HG02973 (cell line): ENCODE measurements at regions not wholly inside any gene's neighbourhood (a gene's known extent, or its start where the extent isn't known, plus 50 kb on each side); places are given as distances from the start of the nearest gene placed in this dataset.
"Not testable (repeated sequence)": the region's sequence is repeated elsewhere in the genome, so short reads cannot be mapped to it uniquely, and the experiment has no call there.

Experiments used
- ATAC-seq: cut with Tn5 transposase; IDR thresholded peaks from one replicate; pipeline ENCODE4 v1.9.1; 2021; ENCODE audit warnings: moderate library complexity; ENCODE audit not compliant: unreplicated experiment

DNA sequence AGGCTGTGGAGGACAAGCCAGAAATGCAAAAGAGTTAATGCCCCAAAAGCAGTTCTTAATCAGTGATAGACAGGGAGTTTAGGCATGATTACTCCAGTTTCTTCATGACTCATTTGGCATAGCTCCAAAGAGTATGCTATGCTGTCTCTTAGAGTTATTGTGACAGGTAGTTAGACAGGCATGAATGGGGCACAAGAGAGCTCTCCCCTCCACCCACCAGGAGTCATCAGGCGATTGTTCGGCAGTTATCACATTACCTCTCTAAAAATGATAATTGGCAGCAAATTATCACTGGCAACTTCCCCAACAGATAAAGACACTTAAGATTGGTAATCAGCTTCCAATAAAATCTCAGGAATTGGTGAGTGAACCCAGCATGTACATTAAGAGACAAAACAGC lies 320.1 kb downstream of the DAD1 start:
- ATAC-seq: no peak

DNA sequence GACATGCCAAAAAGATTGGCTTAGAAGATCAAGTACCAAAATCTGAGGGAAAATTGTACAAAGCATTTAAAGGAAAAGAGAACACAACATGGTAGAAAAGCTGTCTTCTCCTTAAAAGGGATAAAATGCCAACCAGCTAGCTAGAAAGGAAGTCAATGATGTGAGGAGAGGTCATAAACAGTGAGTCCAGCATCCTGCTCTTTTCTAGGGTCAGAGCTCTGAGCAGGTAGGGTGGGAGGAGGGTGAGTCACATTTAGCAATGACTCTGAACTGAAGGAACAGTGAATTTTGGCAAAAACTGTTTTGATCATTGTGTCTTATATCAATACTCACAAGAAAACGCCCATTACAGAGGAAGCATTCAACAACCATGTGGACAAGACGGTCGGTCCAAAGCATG lies 322.3 kb downstream of the DAD1 start:
- ATAC-seq: no peak

DNA sequence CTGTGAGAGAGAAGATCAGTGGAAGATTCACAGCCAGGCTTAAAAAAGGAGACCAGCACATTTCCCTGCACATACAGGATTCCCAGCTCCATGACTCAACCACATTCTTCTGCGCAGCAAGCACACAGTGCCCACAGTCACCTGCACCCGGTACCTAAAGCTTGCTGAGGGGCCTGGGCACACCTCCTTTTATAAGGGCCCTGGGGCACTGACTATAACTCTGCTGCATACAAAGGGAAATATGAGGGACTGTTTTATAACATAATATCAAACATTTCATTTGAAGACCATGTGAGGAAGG lies 322.9 kb downstream of the DAD1 start:
- ATAC-seq: no peak

DNA sequence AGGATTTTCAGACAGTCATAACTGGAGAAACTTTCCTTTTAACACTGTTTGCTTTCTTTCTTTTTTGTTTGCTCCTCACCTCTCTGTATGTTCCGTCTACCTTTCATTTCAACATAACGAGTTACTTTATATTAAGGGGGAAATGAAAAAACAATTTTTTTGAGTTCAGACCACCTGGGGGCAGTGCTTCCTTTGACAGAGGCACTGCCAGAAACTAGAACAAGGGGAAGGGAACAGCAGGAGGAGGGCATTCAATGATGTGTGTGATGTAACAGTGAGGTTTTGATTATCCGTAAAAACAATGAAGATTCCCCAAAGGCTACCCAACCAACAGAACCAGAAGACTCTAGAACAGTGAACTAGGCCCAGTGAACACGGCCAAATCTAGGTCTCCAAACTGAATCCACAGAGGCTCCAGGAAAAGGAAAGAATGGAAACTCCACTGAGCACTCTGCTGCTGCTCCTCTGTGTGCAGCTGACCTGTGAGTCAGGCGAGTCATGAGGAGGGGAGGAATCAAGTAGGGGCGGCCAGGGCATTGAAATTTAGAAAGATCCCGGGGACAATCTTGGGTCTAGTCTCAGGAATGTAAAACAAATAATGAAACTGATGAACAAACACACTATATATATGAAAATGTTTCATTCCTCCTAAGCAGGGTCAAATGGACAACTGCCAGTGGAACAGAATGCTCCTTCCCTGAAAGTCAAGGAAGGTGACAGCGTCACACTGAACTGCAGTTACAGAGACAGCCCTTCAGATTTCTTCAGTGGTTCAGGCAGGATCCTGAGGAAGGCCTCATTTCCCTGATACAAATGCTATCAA lies 323.5 kb downstream of the DAD1 start:
- no peak for ATAC-seq

DNA sequence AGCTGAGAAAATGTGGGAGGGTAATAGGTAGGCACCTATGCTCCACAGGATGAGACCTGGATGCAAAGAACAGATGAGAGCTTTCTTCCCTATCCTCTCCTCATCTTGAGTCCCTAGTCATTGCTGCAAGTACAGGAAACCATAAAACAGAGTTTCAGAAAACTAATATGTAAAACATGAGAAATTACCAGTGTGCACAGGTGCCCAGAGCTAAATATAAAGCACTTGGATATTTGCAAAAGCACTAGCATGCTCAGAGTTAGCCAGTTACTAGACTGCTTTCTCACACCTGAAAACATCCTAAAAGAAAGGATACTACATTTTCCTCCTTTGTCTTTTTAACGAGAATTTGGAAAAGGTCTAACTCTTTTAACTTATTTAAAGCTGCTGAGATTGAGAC lies 324.3 kb downstream of the DAD1 start:
- no peak for ATAC-seq

DNA sequence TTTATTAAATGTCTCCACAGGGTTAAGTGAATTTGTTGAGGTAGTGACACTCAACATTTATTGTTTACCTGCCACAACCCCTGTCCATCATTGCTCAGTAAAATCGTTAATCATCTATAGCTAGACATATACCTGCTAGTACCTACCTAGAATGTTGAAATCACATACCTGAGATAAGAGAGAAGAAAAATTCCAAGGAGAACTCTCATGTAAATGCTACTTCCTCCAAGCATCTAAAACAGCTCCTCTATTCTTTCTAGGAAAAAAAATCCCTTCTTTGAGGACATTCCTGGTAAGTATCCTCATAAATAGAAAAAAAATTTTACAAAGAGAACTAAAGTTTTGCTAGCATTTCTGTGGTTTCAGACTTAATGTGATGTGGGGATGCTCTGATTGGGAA lies 325.1 kb downstream of the DAD1 start:
- no peak for ATAC-seq

DNA sequence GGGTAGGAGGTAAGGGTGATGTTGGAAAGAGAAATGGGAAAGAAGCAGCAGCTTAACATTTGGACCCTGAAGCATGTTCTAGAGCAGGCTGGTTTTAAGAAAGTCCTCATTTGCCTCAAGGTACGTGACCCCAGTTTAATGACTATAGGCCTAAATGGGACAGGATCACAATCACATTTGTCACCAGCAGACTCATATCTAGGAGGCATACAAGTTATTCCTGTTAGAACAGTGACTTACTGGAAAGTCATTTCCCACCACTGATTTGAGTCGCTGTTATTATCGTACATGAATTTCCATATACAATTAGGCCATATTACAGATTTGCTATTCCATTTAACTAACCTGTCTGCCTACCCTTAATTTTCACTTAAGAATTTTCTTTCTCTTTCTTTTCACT lies 326.1 kb downstream of the DAD1 start:
- no peak for ATAC-seq

DNA sequence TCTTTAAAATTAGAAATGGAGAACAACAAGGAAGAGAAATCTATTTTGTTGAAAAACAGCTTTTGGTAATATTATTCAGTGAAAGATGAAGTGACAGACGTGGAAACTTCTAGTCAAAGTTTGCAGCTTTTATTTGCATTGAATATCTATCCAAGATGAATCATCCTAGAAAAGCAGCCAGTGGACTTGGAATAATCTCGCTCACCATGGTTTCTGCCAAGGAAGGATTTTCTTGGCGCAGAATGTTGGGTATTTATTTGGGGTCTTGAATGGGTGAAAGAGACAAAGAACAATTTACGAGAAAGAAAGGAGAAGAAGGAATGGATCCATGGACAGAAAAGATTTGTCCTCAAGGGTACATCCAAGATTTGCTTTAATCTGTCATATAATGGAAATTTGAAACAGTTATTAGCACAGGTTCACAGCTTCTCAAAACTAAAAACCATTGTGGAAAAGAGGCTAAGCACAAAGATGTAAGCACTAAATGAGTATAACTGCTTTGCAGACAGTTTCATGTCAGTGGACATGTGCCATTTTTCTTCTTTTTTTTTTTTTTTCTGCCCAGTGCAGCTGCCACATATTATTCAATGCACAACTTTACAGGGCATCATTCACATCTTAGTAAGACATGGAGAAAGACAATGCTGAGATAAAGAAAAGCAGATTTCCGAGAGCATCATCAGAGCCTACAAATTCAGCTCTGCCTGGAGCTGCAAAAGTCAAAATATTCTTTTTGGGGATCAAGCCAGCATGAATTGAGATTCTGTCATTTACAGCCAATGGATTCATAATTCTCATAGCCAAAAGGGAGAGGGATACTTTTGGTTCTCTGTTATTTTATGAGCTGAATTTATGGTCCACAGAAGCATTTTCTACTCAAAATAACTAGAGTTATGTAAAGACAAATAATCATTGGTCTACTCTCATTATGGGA lies 333.7 kb downstream of the DAD1 start:
- no peak for ATAC-seq

DNA sequence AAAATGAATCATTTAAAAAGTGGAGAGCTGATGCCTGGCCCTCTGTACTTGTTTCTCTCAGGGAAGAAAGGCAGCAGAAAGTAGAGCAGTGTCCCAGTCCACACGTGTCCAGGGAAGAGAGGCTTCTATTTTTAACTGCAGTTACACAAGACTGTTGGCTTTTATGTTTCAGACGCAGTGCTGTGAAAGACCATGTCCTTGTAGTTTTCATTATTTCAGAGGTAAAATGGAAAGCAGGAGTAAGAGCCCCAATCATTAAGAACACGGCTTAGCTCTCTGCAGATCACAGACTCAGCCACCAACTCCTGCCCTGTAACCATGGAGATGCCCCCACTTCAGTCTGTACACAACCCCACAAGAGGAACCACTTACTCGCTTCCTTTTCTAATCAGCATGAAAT lies 336.3 kb downstream of the DAD1 start:
- no peak for ATAC-seq

DNA sequence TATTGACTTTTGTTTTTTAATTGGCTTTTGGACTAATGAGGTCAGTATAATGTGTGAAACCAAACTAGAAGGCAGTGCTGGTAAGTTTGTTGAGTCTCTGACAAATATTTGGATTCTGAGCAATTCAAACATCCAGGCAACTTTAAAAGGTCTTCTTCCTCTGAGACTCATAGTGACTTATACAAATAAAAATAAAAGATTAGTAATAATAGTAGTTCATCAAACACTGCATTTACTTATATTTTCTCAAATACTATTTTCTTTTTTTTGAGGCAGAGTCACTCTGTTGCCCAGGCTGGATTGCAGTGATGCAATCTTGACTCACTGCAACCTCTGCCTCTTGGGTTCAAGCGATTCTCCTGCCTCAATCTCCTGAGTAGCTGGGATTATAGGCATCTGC lies 337.9 kb downstream of the DAD1 start:
- ATAC-seq: no peak

DNA sequence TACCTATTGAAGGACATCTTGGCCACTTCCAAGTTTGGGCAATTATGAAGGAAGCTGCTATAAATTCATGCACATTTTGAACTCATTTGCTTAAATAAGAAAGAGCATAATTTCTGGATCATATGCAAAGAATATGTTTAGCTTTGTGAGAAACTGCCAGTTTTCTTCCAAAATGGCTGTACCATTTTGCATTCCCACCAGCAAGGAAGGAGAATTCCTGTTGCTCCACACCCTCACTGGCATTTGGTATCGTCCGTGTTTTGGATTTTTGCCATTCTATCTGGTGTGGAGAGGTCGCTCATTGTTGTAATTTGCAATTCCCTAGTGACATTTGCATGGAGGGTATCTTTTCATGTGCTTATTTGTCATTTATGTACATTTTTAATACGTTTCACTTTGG lies 339.3 kb downstream of the DAD1 start:
- no peak for ATAC-seq

DNA sequence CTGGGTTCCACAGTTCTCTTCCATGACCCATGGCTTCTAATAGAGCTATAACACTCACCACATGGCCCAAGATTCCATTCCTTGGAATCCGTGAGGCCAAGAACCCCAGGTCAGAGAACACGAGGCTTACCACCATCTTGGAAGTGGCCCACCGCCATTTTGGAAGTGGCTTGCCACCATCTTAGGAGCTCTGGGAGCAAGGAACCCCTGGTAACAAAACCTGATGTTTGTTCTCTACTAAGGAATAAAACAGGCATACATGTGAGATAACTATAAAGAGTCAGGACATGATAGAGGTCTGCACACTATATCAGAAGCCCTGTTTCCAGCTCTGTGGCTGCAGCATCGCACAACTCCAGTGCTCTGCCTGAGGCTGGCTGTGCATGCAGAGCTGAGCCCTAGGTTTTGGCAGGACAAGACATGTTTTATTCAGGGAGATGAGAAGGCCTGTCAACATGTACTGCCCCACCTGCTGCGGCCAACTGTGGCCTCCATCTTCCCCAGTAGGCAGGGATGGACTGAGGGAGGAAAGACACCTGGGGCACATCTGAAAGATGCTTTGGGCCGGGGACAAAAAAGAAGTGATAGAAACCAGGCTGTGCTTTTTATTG lies 344.9 kb downstream of the DAD1 start:
- ATAC-seq: no peak

DNA sequence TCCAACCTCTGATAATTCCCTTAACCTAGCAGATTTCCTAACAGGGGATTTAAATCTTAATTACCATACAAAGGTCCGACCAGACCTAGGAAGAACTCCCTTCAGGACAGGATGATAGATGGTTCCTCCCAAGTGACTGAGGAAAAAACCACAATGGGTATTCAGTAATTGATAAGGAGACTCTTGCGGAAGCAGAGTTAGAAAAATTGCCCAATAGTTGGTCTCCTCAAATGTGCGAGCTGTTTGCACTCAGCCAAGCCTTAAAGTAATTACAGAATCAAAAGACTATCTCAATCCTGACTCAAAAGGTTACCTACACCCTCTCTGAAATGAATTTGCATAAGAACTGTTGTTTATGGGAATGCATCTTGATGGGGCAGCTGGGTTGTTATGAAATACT lies 350.7 kb downstream of the DAD1 start:
- not testable (repeated sequence) for ATAC-seq

DNA sequence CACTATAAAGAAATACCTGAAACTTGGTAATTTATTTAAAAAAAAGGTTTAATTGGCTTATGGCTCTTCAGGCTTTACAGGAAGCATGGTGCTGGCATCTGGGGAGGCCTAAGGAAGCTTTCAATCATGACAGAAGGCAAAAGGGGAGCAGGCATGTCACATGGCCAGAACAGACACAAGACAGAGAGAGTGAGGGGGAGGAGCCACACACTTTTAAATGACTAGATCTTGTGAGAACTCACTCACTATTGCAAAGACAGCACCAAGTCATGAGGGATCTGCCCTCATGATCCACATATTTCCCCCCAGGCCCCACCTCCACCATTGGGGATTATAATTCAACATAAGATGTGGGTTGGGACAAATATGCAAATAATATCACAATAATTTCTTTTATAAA lies 355.6 kb downstream of the DAD1 start:
- no peak for ATAC-seq

DNA sequence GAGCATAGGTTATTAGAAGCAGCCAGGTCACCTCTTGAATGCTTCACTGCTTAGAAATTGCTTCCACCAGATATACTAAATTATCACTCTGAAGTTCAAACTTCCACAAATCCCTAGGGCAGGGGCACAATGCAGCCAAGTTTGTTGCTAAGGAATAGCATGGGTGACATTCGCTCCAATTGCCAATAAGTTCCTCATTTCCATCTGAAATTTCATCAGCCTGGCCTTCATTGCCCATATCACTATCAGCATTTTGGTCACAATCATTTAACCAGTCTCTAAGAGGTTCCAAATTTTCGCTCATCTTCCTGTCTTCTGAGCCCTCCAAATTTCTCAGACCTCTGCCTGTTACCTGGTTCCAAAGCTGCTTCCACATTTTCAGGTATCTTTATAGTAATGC lies 356.1 kb downstream of the DAD1 start:
- no peak for ATAC-seq

DNA sequence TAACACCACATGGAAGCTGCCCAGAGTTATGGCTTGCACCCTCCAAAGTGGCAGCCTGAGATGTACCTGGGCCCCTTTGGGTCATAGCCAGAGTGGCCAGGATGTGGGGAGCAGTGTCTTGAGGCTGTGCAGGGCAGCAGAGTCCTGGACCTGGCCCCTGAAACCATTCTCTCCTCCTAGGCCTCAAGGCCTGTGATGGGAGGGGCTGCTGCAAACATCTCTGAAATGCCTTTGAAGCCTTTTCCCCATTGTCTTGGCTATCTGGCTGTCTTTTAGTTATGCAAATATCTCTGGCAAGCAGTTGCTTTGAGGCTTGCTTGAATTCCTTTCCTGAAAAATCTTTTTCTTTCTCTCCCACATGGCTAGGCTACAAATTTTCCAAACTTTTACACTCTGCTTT lies 356.5 kb downstream of the DAD1 start:
- no peak for ATAC-seq

DNA sequence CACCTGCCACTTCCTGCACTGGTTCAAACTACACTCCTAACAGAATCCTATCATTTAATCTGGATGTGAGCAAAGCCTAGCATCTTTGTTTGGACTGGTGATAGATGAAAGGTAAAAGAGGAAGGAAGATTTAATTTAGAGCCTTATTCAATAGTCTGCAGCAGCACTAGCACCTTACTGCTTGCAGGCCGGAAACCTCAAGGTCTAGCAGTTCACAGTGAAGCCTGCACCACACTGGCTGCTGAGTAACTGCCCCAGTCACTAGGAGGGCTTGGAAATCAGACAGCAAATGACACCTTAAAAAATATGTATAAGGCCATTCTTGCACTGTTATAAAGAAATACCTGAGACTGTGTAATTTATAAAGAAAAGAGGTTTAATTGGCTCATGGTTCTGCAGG lies 358.0 kb downstream of the DAD1 start:
- no peak for ATAC-seq

DNA sequence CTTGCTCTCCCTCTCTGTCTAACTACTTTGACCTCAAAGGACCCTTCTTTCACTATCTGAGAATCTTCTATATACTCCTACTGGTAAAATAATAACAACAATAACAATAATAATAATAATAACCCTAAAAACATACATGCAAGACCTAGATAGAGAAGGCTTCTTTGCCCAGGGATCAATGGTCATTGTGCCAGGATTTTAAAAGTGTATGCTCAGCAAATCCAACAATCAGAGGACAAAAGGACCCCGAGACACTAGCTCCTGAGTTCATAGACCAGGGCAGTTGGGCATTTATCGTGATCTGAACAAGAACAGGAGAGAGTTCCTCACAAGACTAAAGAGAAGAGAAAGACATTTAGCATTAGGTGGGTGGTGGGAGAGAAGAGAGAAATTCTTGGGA lies 358.5 kb downstream of the DAD1 start:
- no peak for ATAC-seq

DNA sequence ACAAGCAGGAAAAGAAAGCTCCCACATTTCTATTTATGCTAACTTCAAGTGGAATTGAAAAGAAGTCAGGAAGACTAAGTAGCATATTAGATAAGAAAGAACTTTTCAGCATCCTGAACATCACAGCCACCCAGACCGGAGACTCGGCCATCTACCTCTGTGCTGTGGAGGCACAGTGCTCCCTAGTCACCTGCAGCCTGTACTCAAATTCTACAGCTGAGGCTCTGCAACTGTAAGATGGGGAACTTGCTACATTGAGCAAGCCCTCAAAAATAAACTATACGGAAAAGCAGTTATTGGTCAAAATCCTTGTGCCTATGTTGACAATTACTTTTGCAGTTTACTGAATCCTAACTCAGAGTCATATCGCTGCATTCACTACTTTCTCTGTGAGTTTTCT lies 361.9 kb downstream of the DAD1 start:
- no peak for ATAC-seq

DNA sequence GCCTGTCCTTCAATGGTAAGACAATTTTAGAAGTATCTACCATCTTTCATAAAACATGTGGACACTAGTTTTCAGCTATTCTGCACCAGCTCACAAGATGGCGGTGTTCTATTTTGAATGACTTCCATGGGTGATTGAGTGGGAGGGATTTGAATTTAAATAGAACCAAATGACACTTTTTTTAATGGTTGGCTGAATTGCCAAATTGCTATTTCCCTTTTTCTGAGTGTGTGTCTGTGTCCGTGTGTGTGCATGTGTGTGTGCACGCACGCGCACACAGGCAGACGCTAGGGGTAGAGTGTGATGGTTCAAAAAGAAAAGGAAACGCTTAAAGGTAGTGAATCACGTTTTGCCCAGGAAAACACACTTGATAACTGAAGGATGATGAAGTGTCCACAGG lies 362.6 kb downstream of the DAD1 start:
- no peak for ATAC-seq

DNA sequence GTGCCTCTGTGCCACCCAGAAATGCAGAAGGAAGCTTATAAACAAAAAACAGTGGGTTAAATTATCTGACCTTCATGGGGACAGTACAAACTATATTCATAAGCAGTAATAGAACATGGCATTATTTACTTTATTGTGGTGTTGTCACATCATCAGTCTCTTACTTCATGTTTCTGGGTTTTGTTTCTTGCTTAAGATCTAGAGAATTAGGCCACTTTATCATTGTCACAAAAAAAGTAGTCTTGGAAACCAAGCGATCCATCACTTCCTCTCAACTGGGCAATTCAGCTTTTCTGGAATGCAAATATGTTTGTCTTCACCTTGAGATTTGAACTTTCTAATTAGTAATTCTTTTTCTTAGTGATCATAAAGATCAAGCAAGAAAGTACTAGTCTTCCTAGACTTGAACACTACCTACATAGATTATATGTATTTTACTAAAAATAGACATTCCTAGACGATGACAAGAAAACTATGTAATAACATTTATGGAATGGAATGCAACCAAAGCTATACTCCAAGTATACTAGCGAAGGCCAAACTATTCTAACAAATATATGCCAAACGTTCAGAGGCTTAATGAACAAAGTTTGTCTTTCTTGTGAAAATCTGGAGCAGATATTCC lies 363.4 kb downstream of the DAD1 start:
- no peak for ATAC-seq

DNA sequence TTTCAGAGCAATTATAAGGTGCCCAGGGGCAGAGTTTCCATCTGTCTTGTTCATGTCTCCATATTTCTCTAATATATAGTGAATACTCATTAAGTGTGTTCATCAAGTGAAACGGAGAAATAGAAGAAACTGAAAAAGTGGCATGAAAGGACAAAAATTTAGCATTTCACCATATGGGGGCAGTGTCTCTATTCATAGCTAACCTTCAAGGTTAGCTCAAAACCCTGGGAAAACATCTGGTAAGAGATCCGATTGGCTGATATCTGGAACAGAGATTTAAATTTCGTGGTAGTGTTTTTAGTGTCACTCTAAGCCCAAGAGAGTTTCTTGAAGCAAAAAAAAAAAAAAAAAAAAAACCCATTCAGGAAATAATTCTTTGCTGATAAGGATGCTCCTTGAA lies 367.5 kb downstream of the DAD1 start:
- ATAC-seq: no peak
